HCT116 (cell line): ENCODE measurements at regions not wholly inside any gene's neighbourhood (a gene's known extent, or its start where the extent isn't known, plus 50 kb on each side); places are given as distances from the start of the nearest gene placed in this dataset.
A peak's percentile ranks its signal among the peaks of the same experiment; 100 is the strongest.

Experiments
- SP1 ChIP-seq: IDR thresholded peaks from 2 replicates; pipeline ENCODE4 v1.6.1; 2012; ENCODE audit warnings: low read depth
- TF ChIP-seq, protein P1 (sequence below), 3 experiments: fragments of 200-600 bp in 1 of 3; sonication (generic) in 1 of 3; IDR thresholded peaks in 2 of 3; conservative IDR thresholded peaks in 1 of 3; 2 replicates each; pipeline ENCODE4 v1.5.1; 2012 to 2017; ENCODE audit warnings: low read depth in 2 of 3, low read length in 2 of 3, antibody characterized with exemption in 1 of 3, borderline replicate concordance in 1 of 3, control low read depth in 1 of 3, mild to moderate bottlenecking in 1 of 3, mixed read lengths in 1 of 3, mixed run types in 1 of 3, moderate library complexity in 1 of 3; ENCODE audit not compliant: insufficient read depth in 1 of 3

DNA sequence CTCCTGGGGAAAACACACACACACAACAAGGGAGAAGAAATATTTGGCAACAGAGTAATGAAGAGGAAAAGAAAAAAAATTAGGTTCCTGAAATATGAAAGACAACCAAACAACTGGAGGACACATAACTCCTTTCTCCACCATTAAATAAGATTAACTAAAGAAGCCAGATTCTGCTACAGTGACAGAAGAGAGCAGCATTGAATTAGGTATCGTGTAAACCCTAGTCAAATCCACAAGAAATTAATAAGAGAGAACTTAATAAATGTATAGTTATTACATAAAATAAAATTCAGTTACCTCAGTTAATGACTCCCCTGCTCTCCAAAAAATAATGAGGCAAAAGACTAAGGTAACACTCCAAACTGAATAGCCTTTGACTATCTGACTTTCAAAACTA is 306.7 kb downstream of the CRPPA start:
- TF ChIP-seq SP1, result no peak
- TF ChIP-seq, protein P1, sequence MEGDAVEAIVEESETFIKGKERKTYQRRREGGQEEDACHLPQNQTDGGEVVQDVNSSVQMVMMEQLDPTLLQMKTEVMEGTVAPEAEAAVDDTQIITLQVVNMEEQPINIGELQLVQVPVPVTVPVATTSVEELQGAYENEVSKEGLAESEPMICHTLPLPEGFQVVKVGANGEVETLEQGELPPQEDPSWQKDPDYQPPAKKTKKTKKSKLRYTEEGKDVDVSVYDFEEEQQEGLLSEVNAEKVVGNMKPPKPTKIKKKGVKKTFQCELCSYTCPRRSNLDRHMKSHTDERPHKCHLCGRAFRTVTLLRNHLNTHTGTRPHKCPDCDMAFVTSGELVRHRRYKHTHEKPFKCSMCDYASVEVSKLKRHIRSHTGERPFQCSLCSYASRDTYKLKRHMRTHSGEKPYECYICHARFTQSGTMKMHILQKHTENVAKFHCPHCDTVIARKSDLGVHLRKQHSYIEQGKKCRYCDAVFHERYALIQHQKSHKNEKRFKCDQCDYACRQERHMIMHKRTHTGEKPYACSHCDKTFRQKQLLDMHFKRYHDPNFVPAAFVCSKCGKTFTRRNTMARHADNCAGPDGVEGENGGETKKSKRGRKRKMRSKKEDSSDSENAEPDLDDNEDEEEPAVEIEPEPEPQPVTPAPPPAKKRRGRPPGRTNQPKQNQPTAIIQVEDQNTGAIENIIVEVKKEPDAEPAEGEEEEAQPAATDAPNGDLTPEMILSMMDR (IDR thresholded peaks at IDR 0.05 in 2 of 3, conservative IDR thresholded peaks at IDR 0.05 in 1 of 3; ENCODE audit: borderline replicate concordance in 1 of 3, insufficient read depth in 1 of 3, low read depth in 2 of 3, low read length in 2 of 3), result peak; percentile 24 to 54 (median 54); a peak in 4 of 6 replicates
